Smooth muscle cell (in vitro differentiated cells): ENCODE measurements at regions not wholly inside any gene's neighbourhood (a gene's known extent, or its start where the extent isn't known, plus 50 kb on each side); places are given as distances from the start of the nearest gene placed in this dataset.

Source experiments
- DNase-seq: peaks from one replicate; lab custom pipeline; 2025; ENCODE audit not compliant: unreplicated experiment; lab: John Stamatoyannopoulos, UW
- H2AFZ ChIP-seq: fragments of 200-600 bp; sonication (generic); 2 replicates; pipeline ENCODE4 v1.6.0; 2016; ENCODE audit warnings: antibody characterized with exemption, low read depth, mild to moderate bottlenecking
- H3F3A ChIP-seq: fragments of 200-600 bp; sonication (generic); 2 replicates; pipeline ENCODE4 v1.6.0; 2017; ENCODE audit warnings: antibody characterized with exemption, low read depth
- H3K27ac ChIP-seq: fragments of 200-600 bp; sonication (generic); 2 replicates; pipeline ENCODE4 v1.5.1; 2016; ENCODE audit warnings: low read depth, mild to moderate bottlenecking
- H3K27me3 ChIP-seq: fragments of 200-600 bp; sonication (generic); 2 replicates; pipeline ENCODE4 v1.6.1; 2016; ENCODE audit warnings: low read depth, mild to moderate bottlenecking
- H3K36me3 ChIP-seq: fragments of 200-600 bp; sonication (generic); 2 replicates; pipeline ENCODE4 v1.5.1; 2016; ENCODE audit warnings: low read depth
- H3K4me1 ChIP-seq: fragments of 200-600 bp; sonication (generic); 2 replicates; pipeline ENCODE4 v1.5.1; 2016; ENCODE audit warnings: low read depth
- H3K4me2 ChIP-seq: fragments of 200-600 bp; sonication (generic); 2 replicates; pipeline ENCODE4 v1.6.0; 2016; ENCODE audit warnings: mild to moderate bottlenecking
- H3K4me3 ChIP-seq: fragments of 200-600 bp; sonication (generic); 2 replicates; pipeline ENCODE4 v1.5.1; 2016; ENCODE audit warnings: mild to moderate bottlenecking
- H3K79me2 ChIP-seq: fragments of 200-600 bp; sonication (generic); 2 replicates; pipeline ENCODE4 v1.6.0; 2016; ENCODE audit warnings: low read depth, mild to moderate bottlenecking
- H3K9ac ChIP-seq: fragments of 200-600 bp; sonication (generic); 2 replicates; pipeline ENCODE4 v1.6.0; 2016; ENCODE audit warnings: low read depth
- H3K9me3 ChIP-seq: fragments of 200-600 bp; sonication (generic); replicated peaks from 2 replicates; pipeline ENCODE4 v1.5.1; 2016; ENCODE audit warnings: low read depth
- H4K20me1 ChIP-seq: fragments of 200-600 bp; sonication (generic); 2 replicates; pipeline ENCODE4 v1.6.0; 2016; ENCODE audit warnings: low read depth
- CTCF ChIP-seq: fragments of 200-600 bp; sonication (generic); IDR thresholded peaks from 2 replicates; pipeline ENCODE4 v1.5.1; 2017; ENCODE audit warnings: borderline replicate concordance, mild to moderate bottlenecking, antibody characterized with exemption; ENCODE audit not compliant: insufficient read depth, poor library complexity, severe bottlenecking
- WGBS: methylation state at CpG from one replicate; pipeline ENCODE4 v1.1.7; 2016; ENCODE audit warnings: low lambda C conversion rate; 5-methylcytosine and 5-hydroxymethylcytosine counted together

GRCh38 chr14:71438684-71439083, 493.5 kb upstream of the RGS6 start:
- H3K4me2 ChIP-seq = no peak overlapping the region

GRCh38 chr14:71441126-71441525, 491.1 kb upstream of the RGS6 start:
- Histone ChIP-seq H3K79me2 (peaks cover 72% of the 10 kb centered on the region), H3K27ac (no peak overlapping the region), H2AFZ (no peak overlapping the region), H3K4me3 (no peak overlapping the region), H3K9ac (no peak overlapping the region), H3K4me1 (peaks cover 11% of the 10 kb centered on the region), H3K36me3 (no peaks in the 10 kb centered on the region), H3F3A (peaks cover 6% of the 10 kb centered on the region), H4K20me1 (peaks cover 93% of the 10 kb centered on the region), H3K9me3 (no peaks in the 10 kb centered on the region), H3K27me3 (no peaks in the 10 kb centered on the region), H3K4me2 (no peak overlapping the region)
- DNase-seq = no peak
- TF ChIP-seq CTCF = no peak

More at GRCh38 chr14:71438684-71439083, 493.5 kb upstream of the RGS6 start:
- Histone ChIP-seq H2AFZ (no peak overlapping the region), H3K4me1 (peaks cover 11% of the 10 kb centered on the region), H3K27ac (no peak overlapping the region), H3K9ac (no peak overlapping the region), H3K36me3 (no peaks in the 10 kb centered on the region), H4K20me1 (peaks cover 89% of the 10 kb centered on the region), H3F3A (peaks cover 5% of the 10 kb centered on the region), H3K9me3 (no peaks in the 10 kb centered on the region), H3K27me3 (no peaks in the 10 kb centered on the region), H3K79me2 (peaks cover 76% of the 10 kb centered on the region), H3K4me3 (no peak overlapping the region)
- 37% methylated on average over 2 of the region's 2 CpGs for WGBS
- DNase-seq = no peak
- TF ChIP-seq CTCF = no peak

- Histone ChIP-seq H3K4me3 (no peak overlapping the region), H3K79me2 (peaks cover 79% of the 10 kb centered on the region), H3K27ac (no peak overlapping the region), H3K4me2 (no peak overlapping the region), H3K36me3 (no peaks in the 10 kb centered on the region), H3K27me3 (no peaks in the 10 kb centered on the region), H3F3A (peaks cover 6% of the 10 kb centered on the region), H2AFZ (no peak overlapping the region), H3K9me3 (no peaks in the 10 kb centered on the region), H3K9ac (no peak overlapping the region), H3K4me1 (no peaks in the 10 kb centered on the region), H4K20me1 (peaks cover 94% of the 10 kb centered on the region)
- DNase-seq = no peak
- no peak for TF ChIP-seq CTCF
- WGBS = 95% methylated on average over 8 of the region's 8 CpGs
Measured at GRCh38 chr14:71444030-71444822, 488.0 kb upstream of the RGS6 start.
